ENCODE measurements at regions not wholly inside any gene's neighbourhood (a gene's known extent, or its start where the extent isn't known, plus 50 kb on each side); places are given as distances from the start of the nearest gene placed in this dataset.

- ATAC-seq (no peak), DNase-seq (no peak)
- no peak overlapping the region for H3K27ac ChIP-seq
- intact Hi-C loops (cut with DNase I), result no loop called here
- no peaks in the 10 kb centered on the region for H3K36me3 ChIP-seq
- H3K4me3 ChIP-seq, result no peak overlapping the region
- 48 to 70% (median 69%) methylated on average over 4 of the region's 4 CpGs for WGBS, 4 donors
- no peaks in the 10 kb centered on the region for H3K27me3 ChIP-seq
- no peak for TF ChIP-seq POLR2A (IDR thresholded peaks at IDR 0.05)
- TF ChIP-seq, protein P1, sequence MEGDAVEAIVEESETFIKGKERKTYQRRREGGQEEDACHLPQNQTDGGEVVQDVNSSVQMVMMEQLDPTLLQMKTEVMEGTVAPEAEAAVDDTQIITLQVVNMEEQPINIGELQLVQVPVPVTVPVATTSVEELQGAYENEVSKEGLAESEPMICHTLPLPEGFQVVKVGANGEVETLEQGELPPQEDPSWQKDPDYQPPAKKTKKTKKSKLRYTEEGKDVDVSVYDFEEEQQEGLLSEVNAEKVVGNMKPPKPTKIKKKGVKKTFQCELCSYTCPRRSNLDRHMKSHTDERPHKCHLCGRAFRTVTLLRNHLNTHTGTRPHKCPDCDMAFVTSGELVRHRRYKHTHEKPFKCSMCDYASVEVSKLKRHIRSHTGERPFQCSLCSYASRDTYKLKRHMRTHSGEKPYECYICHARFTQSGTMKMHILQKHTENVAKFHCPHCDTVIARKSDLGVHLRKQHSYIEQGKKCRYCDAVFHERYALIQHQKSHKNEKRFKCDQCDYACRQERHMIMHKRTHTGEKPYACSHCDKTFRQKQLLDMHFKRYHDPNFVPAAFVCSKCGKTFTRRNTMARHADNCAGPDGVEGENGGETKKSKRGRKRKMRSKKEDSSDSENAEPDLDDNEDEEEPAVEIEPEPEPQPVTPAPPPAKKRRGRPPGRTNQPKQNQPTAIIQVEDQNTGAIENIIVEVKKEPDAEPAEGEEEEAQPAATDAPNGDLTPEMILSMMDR (IDR thresholded peaks at IDR 0.05), result no peak
- no peaks in the 10 kb centered on the region for H3K9me3 ChIP-seq
- no peaks in the 10 kb centered on the region for H3K4me1 ChIP-seq
Measured at GRCh38 chr14:39877577-39878190, 445.5 kb upstream of the FBXO33 start.

GRCh38 chr14:39876916-39877315 lies 444.7 kb upstream of the FBXO33 start:
- no peaks in the 10 kb centered on the region for H3K36me3 ChIP-seq
- DNase-seq (no peak), ATAC-seq (no peak)
- H3K27ac ChIP-seq, result no peak overlapping the region
- 85 to 96% (median 90%) methylated on average over 1 of the region's 1 CpG for WGBS, 4 donors
- intact Hi-C loops (cut with DNase I), result no loop called here
- no peaks in the 10 kb centered on the region for H3K27me3 ChIP-seq
- H3K4me1 ChIP-seq, result no peaks in the 10 kb centered on the region
- no peak for TF ChIP-seq POLR2A (IDR thresholded peaks at IDR 0.05)
- TF ChIP-seq, protein P1 (IDR thresholded peaks at IDR 0.05), result no peak
- no peak overlapping the region for H3K4me3 ChIP-seq
- no peaks in the 10 kb centered on the region for H3K9me3 ChIP-seq

DNA sequence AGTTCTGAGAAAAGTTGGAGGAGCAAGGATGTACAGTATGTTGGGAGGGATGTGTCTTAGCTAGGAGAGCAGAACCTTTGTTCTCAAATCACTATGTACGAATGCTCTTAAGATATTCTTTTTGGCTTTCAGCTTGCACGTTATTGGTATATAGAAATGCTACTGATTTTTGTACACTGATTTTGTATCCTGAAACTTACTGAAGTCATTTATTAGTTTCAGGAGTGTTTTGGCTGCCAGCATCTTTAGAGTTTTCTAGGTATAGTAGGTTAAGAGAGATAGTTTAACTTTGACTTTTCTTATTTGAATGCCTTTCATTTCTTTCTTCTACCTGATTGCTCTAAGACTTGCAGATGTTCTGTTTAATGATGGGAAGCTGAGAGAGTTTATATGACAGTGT lies 442.8 kb upstream of the FBXO33 start:
- Histone ChIP-seq H3K27me3 (no peaks in the 10 kb centered on the region), H3K4me3 (no peak overlapping the region), H3K36me3 (no peaks in the 10 kb centered on the region), H3K9me3 (no peaks in the 10 kb centered on the region), H3K4me1 (no peaks in the 10 kb centered on the region), H3K27ac (no peak overlapping the region)
- no peak for ATAC-seq
- TF ChIP-seq, protein P1 (IDR thresholded peaks at IDR 0.05), result no peak
- no peak for TF ChIP-seq POLR2A (IDR thresholded peaks at IDR 0.05)
- no peak for DNase-seq
- WGBS, 4 donors, result 84 to 93% (median 88%) methylated on average over 2 of the region's 2 CpGs
- intact Hi-C loops (cut with DNase I), result no loop called here

DNA sequence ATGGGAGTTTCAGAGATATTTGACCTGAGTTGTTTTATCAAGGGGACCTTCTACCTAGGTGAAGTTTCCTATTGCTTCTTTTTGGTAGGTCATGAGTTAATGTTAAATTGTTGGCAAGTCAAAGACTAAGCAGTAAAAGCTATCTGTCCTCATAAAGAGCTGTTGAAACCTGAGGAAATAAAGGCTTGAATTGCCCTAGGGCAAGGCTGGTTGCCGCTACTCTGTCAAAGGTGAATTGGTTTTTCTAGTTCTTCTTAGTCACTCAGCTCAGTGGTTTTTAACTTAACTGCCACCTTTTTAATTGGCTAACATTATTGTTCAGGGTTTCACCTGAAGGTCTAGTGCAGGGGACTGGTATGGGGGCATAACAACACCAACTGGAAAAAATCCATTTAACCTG lies 441.6 kb upstream of the FBXO33 start:
- H3K27me3 ChIP-seq, result no peaks in the 10 kb centered on the region
- H3K4me1 ChIP-seq, result no peaks in the 10 kb centered on the region
- H3K4me3 ChIP-seq, result no peak overlapping the region
- WGBS, 4 donors, result 88 to 96% (median 91%) methylated on average over 1 of the region's 1 CpG
- no peaks in the 10 kb centered on the region for H3K36me3 ChIP-seq
- intact Hi-C loops (cut with DNase I), result no loop called here
- H3K9me3 ChIP-seq, result no peaks in the 10 kb centered on the region
- ATAC-seq (no peak), DNase-seq (no peak)
- no peak overlapping the region for H3K27ac ChIP-seq
- no peak for TF ChIP-seq POLR2A (IDR thresholded peaks at IDR 0.05)
- TF ChIP-seq, protein P1 (IDR thresholded peaks at IDR 0.05), result no peak
